ENCODE measurements at regions not wholly inside any gene's neighbourhood (a gene's known extent, or its start where the extent isn't known, plus 50 kb on each side); places are given as distances from the start of the nearest gene placed in this dataset.
A peak's percentile ranks its signal among the peaks of the same experiment; 100 is the strongest.
"Not testable (repeated sequence)": the region's sequence is repeated elsewhere in the genome, so short reads cannot be mapped to it uniquely, and the experiment has no call there.

DNA sequence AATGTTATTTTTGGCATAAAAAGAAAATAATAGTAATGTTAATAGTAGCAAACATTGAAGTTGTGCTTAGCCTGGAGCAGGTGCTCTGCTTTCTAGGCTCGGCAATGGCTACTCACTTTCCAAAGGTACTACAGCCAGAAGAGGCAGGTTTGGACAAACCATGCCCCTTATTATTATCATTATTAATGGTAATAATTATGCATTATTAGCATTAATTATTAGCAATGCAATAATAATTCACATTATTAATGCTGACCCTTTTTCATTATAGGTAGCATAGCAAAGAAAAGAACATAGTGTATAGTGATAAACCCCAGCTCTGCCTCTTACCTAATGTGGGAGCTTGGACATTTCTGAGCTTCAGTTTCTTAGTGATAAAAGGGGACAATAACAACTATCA is 171.4 kb downstream of the EDEM1 start:
- no peak for DNase-seq

DNA sequence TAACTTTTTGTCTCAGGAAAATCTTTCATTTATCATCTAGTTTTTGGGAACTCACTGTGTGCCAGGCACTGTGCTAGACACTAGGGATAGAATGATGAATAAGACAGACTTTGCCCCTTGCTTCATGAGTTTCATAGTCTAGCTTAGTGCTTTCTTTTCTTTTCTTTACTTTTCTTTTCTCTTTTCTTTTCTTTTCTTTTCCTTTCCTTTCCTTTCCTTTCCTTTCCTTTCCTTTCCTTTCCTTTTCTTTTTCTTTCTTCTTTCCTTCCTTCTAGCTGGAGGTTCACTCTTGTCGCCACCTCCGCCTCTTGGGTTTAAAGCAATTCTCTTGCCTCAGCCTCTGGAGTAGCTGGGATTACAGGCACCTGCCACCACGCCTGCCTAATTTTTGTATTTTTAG is 172.9 kb downstream of the EDEM1 start:
- DNase-seq, result no peak

DNA sequence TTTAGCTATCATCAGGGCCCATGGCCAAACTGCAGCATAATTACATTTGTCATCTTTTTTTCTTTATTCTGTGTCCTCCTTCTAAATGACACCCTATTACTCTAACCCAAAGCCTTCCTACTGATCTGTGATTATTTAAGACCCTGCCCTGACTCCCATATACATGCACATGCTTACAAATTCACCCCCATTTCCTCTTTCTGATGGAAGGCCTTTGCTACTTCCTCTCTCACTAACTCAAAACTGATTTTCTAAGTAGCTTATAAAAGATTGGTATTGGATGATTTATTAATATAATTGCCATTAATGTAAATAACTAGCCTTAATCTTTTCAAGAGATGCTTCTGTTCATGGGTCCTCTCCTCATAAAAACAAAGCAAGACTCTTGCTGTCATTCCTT is 179.2 kb downstream of the EDEM1 start:
- DNase-seq, result no peak

DNA sequence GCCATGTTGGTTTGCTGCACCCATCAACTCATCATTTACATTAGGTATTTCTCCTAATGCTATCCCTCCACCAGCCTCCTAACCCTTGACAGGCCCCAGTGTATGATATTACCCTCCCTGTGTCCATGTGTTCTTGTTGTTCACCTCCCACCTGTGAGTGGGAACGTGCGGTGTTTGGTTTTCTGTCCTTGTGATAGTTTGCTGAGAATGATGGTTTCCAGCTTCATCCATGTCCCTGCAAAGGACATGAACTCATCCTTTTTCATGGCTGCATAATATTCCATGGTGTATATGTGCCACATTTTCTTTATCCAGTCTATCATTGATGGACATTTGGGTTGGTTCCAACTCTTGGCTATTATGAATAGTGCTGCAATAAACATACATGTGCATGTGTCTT is 184.0 kb downstream of the EDEM1 start:
- not testable (repeated sequence) for DNase-seq

DNA sequence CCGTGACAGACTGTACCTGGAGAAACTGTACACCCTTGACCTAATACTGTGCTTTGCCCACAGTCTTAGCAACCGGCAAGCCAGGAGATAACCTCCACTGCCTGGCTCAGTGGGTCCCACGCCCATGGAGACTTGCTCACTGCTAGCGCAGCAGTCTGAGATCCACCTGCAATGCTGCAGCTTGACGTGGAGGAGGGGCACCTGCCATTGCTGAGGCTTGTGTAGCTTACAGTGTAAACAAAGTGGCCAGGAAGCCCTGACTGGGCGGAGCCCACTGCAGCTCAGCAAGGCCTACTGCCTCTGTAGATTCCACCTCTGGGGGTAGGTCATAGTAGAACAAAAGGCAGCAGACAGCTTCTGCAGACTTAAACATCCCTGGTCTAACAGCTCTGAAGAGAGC is 189.3 kb downstream of the EDEM1 start:
- no peak for DNase-seq

DNA sequence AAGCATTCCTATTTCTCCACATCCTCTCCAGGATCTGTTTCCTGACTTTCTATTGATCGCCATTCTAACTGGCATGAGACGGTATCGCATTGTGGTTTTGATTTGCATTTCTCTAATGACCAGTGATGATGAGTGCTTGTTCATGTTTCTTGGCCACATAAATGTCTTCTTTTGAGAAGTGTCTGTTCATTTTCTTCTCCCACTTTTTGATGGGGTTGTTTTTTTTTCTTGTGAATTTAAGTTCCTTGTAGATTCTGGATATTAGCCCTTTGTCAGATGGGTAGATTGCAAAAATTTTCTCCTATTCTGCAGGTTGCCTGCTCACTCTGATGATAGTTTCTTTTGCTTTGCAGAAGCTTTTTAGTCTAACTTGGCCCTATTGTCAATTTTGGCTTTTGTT is 191.8 kb downstream of the EDEM1 start:
- DNase-seq, result not testable (repeated sequence)

DNA sequence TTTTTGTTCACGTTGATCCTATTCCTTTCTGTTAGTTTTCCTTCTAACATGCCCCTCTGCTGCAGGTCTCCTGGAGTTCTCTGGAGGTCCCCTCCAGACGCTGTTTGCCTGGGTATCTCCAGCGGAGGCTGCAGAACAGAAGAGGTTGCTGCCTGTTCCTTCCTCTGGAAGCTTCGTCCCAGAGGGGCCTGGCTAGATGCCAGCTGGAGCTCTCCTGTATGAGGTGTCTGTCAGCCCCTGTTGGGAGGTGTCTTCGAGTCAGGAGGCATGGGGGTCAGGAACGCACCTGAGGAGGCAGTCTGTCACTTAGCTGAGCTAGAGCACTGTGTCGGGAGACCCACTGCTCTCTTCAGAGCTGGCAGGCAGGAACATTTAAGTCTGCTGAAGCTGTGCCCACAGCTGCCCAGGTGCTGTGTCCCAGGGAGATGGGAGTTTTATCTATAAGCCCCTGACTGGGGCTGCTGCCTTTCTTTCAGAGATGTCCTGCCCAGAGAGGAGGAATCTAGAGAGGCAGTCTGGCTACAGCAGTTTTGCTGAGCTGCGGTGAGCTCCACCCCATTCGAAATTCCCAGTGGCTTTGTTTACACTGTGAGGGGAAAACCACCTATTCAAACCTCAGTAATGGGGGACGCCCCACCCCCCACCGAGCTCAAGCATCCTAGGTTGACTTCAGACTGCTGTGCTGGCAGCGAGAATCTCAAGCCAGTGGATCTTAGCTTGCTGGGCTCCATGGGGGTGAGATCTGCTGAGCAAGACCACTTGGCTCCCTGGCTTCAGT is 196.2 kb downstream of the EDEM1 start:
- DNase-seq, result not testable (repeated sequence)

DNA sequence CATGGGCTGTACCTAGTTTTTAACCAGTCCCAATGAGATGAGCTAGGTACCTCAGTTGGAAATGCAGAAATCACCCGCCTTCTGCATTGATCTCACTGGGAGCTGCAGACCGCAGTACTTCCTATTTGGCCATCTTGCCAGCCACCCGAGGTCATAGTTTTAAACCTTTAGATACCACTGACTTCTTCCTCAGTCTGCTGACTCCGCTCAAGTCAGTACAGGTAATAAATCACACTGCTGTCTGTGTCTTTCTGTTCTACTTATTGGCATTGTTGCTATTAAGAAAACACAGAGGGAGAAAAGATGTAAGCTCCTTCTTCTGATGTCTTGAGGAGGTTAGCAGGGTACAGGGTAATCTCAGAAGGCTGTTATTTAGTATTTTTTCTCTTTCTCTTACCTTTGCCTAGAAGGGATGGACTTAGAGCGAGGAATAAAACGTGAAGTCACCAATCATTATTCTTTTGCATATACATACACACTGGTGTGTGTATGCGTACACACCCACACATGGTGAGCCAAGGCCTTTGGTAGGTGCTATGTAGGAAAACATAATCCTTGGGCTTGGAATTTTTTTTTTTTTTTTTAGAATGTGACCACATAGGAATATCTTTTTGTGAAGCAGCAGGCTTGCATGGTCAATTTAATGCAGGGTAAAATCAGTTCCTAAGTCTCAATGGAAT is 197.2 kb downstream of the EDEM1 start:
- no peak for DNase-seq

DNA sequence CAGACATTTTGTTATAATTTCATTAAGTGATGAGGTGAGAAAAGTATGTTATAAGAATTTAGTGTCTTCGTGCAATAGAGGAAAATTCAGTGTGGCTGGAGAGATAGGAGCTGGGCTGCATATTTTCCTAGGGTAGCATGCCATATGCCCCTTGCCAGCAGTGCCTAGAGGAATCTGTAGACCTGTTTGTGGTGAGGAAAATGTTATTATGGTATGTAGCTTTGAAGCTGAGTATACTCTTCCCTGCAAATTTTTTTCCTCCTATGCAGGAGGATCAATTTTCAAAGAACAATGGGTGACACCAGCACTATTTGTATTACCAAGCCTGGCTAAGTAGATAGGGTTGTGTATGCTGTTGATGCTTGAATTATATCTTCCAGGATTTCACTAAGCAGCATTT is 200.6 kb downstream of the EDEM1 start:
- no peak for DNase-seq

DNA sequence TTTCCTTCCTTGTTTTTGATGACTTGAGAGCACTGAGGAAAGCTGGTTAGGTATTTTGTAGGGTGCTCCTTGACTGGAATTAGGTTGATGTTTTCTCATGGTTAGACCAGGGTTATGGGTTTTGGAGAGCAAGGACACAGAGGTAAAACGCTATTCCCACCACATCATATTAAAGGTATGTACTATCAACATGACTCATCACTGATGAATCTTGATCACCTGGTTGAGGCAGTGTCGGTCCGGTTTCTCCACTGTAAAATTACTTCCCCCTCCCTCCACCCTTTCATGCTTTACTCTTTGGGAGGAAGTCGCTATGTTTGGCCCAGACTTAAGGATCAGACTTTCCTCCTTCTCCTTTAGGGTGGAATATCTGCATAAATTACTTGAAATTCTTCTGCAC is 201.6 kb downstream of the EDEM1 start:
- DNase-seq, result no peak

DNA sequence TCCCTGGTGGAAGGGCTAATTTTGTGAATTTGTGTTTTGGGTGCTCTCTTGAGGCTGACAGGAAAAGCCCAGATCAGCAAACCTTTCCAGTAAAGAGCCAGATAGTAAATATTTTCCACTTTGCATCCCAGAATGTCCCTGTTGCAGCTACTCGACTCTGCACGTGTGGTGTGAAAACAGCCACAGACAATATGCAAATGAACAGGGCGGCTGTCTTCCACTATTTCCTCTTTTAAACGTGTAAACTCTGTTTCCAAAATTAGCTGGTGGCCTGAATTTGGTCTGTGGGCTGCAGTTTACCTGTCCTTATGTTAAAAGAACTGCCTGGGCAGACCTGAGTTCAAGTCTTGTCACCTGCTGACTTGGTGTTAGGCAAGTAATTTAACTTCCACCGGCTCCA is 202.7 kb downstream of the EDEM1 start:
- DNase-seq, result no peak

DNA sequence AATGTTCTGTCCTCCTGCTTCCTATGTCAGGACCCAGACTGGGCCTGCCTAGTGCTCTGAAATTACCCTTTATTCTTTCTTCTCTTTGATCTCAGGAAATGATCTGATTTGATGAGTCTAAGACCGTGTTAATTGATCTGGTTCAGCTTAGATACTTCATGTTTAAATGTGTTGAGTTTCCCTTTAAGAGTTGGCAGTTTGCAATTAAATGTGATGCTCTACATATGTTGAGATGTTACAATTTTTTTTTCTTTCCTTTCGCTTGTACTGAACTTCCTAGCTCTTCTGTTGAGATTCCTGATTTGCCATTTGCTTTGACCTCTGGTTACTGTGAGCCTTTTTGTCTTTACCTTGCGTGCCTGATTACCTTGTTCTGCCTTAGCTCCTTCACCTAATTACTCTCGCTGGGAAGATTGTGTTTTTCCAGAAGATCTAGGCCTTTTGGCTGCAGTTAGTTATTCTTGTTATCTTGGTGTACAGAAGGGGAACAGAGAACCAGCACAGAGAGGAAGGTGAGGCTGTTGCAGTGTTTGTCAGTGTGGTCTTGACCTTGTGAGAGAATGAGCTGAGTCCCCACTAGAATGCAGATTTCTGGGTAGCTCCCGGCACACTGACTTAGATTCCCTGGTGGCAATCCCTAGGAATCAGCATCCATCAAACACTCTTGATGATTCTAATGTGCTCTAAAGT is 203.6 kb downstream of the EDEM1 start:
- DNase-seq, result no peak

DNA sequence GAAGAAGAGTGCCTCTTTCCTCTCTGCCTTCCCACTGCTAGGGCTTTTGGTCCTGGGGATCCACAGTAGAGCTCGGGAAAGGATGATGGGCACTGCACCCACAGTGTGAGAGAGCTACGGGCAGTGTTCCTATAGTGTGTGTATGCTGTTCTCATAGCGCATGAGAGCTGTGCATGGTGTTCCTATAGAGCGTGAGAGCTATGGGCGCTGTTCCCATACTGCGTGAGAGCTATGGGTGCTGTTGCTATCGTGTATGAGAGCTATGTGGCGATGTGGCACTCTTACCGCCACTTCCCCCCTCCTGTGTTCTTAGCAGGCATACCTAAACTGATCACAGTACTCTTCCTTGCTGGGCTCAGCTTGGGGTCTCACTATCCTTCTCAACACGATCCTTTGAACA is 213.5 kb downstream of the EDEM1 start:
- DNase-seq, result no peak

DNA sequence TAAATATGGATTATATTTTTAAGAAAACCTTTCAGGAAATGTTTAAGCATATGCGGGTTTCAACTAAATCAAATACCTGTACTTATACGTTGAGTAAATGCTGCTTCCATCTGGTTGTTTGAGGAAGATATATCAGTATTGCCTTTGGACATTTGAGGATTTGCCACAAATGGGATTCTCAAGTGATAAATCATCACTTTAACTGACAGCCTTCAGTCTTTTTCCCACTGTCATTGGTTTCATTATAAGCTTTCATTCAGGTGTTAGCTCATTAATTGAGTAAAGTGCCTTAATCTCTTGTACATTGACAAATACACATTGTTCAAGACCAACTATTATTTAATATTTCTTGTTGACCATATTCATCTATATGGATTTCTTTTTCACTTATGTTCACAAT is 217.2 kb downstream of the EDEM1 start:
- no peak for DNase-seq

DNA sequence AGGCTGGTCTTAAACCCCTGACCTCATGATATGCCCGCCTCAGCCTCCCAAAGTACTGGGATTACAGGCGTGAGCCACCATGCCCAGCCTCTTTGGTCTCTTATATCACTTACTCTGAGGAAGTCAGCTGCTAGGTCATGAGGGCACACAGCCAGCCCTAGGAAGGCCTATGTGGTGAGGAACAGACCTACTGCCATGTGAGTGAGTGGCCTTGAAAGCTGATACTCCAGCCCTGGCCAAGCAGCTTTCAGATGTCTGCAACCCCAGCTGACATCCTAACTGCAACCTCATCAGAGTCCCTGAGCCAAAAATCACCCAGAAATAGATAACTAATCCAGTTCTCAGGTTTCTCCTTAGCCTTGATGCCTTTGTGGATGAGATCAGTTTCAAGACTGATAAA is 224.3 kb downstream of the EDEM1 start:
- no peak for DNase-seq

DNA sequence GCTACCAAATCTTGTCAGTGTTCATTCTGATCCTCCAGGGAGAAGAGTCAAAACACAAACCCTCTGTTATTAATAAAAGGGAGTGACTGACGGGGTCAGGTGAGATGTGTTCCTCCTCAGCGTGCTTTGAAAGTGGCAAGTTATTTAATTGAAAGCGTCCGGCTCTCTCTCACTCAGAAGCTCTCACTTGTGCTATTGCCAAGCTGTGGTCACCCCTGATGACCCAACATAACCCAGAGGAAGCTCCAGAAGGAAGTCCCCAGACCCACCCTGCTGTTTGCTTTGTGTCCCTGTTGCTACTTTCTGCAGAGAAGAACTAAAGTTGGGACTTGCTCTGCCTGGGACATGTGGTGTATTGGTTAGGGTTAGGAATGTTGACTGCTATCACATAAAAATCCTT is 235.6 kb downstream of the EDEM1 start:
- no peak for DNase-seq

DNA sequence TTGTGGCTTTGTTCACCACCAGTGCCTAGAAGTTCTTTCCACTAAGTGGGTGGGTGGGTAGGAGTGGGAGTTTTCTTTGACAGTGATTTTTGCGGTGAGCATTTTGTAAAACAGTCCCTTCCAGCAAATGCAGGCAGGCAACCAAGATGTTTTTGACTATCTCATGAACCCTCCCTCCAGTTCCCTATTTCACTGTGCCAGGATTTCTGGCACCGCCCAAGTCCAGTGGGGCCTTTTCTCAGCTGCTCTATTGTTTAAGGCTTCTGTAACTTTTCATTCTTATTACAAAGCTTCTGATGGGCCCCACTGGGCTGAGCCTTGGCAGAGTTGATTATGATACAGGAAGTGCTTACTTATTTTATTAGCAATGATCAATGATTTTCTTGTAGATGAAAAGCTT is 236.0 kb downstream of the EDEM1 start:
- no peak for DNase-seq

DNA sequence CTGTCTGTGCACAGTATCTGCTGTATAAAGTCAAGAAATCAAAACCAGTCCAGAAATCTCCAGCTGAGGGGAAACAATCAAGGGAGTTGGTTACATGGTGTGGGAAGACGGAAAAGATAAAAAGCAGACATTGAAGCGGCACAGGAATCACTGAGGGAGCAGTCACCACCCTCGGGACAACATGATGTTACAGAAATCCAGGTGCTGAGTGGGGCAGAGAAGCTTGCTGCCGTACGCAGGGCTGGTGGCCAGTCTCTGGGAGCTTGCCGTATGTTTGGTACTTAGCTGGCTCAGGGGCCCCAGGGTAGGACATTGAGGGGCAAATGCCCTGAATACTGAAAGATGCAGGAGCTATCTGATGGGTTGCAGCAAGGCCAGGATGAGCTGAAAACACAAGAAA is 237.9 kb downstream of the EDEM1 start:
- no peak for DNase-seq

DNA sequence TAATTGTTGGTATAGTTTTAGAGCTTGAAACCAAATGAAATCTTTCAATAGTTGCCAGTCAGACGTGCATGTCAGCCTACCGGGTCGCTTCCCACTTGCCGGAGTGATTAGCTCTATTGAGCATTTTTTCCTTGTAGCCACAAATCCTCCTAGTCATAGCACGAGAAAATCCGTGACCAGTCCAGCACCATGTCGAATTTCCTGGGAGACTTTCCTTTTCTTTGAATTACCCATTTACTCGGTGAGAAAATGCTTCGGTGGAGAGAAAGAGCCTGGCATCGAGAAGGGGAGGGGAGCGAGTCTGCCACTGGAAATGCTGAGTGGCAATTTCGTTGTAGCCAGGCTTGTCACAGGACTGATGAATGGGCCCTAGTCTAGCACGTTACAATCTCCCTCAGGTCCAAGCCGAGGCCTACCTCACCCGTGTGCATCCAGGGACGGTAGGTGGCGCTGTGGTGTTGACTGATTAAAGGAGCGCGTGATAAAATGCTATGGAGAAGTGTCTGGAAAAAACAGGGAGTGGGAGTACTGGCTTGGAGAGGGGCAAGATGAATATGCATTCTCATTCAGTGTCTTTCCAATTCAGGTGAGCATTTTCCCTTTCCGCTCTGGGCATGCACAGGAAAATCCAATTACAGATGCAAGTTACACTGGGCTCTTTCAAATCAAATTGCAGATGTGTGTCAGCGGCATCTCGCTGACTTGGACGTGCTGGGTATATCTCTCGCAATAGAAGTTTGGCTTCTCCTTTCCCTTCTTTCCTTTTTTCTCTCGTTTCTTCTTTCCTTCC is 238.8 kb downstream of the EDEM1 start:
- DNase-seq, result peak; percentile 6 to 61

DNA sequence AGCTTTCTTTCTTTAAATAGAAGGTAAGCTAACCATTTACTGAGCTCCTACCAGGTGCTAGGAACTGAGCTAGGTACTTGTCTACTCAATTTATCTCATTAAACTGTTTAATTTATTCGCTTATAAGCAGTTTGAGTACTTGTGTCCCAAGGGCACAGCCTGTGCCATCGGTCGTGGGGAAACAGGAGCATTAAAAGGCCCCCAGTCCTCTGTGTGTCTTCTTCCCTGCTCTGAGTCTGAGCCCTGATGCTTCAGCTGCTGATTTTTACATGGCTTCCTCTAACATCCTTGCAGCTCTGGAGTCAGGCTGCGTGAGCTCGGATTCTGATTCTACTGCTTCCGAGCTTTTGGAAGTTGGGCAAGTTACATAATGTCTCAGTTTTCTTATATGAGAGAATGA is 239.5 kb downstream of the EDEM1 start:
- DNase-seq, result no peak

DNA sequence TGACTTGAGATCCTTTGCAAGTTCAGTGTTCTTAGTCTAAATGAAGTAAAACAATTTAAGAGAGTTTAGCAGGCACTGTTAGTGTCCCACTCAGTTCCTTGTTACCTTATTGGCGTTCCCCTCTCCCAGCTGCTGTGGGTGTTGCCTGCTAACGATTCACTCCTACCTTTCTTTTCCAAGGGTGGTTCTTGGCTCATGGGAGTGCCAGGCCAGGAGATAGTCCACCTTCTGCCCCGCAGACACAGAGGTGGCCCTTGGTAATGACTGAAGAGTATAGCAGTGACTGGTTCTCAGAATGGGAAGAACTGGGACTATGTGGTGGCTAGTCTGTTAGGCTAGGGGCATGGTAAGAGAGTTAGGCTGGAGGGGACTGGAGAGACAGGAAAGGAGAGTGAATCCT is 240.4 kb downstream of the EDEM1 start:
- DNase-seq, result no peak

DNA sequence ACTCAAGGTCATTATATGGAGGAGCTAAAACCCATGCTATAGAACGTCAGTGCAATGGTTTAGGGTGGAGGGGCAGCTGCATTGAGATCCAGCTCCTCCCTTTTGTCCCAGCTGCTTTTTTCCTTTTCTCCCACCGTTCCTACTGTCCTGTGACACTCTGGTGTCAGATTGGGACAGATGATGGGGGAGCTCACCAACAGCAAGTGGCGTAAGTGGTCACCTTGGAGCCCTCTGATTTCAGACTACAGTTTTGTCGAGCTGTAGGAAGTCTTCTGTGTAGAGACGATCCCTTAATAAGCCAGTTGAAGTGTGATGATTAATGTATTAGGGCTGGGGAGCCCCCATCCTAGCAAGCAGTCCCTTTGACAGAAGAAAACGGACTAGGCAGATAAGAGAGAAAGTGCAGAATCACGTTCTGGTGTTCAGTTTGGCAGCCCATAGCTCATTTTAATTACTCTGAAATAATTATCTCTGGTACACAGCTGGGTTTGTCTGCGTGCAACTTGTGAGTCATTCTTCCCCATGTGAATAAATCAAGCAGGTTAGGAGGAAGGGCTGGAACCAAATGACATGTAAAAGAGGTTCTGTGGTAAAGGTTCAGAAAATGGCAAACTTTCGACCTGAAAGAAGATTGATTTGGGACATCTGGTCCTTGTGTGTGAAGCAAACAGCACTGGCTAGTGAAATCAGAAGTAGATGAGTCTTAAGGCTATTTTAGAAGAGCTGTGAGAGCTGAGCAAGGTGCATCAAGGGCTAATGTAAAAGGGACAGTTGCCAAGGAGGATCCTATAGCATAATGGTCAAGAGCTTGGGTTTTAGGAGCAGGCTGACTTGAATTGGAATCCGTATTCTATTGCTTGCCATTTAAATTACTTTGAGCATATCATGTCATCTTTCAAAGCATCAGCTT is 241.4 kb downstream of the EDEM1 start:
- DNase-seq, result no peak
